ENCODE measurements at regions not wholly inside any gene's neighbourhood (a gene's known extent, or its start where the extent isn't known, plus 50 kb on each side); places are given as distances from the start of the nearest gene placed in this dataset.

GRCh38 chr9:94176608-94177007 is 82.5 kb upstream of the ZNF169 start:
- Histone ChIP-seq H3K4me3 (ENCODE audit: low read length) (no peak overlapping the region), H3K27ac (ENCODE audit: low read length) (no peak overlapping the region), H3K27me3 (ENCODE audit: low read length) (no peaks in the 10 kb centered on the region), H3K79me2 (ENCODE audit: low read length) (peaks cover 68% of the 10 kb centered on the region), H3F3A (ENCODE audit: low read length, unreplicated experiment) (no peaks in the 10 kb centered on the region), H2AFZ (ENCODE audit: low read length) (no peak overlapping the region), H4K20me1 (ENCODE audit: low read length) (peaks cover 61% of the 10 kb centered on the region), H3K4me1 (ENCODE audit: insufficient read depth, low read length) (peaks cover 4% of the 10 kb centered on the region; the same call in 1 of the 2 replicates), H3K9me3 (ENCODE audit: low read length) (no peaks in the 10 kb centered on the region), H3K9me2 (replicated peaks; ENCODE audit: low read length) (no peaks in the 10 kb centered on the region), H3K4me2 (ENCODE audit: low read length) (no peak overlapping the region), H3K9ac (ENCODE audit: low read length) (no peak overlapping the region), H3K36me3 (ENCODE audit: low read depth, low read length) (peaks cover 54% of the 10 kb centered on the region)
- CTCF ChIA-PET, result interaction anchor here (0.7 kb wide), 1 partner anchor 729 kb away, joined by 5 read pairs; no protein-coding TSS in a partner anchor
- ATAC-seq (peak; percentile 22; the same call in 1 of the 2 replicates), DNase-seq (no peak)
- TF ChIP-seq EZH2phosphoT487 (IDR thresholded peaks at IDR 0.05; ENCODE audit: borderline replicate concordance, low read length) (no peak), EZH2 (IDR thresholded peaks at IDR 0.05; ENCODE audit: low read length, unreplicated experiment) (no peak), CTCF (conservative IDR thresholded peaks at IDR 0.05; ENCODE audit: low read depth, low read length) (no peak)
- POLR2A ChIA-PET (ENCODE audit: unreplicated experiment), result no interaction called here
- no TSS peak for BruUV-seq (replicated peaks)
- intact Hi-C loops (cut with micrococcal nuclease), result no loop called here

GRCh38 chr9:94178927-94179326 is 80.2 kb upstream of the ZNF169 start:
- Histone ChIP-seq H3K9me2 (replicated peaks; ENCODE audit: low read length) (no peaks in the 10 kb centered on the region), H3K9me3 (ENCODE audit: low read length) (no peaks in the 10 kb centered on the region), H2AFZ (ENCODE audit: low read length) (no peak overlapping the region), H3K4me3 (ENCODE audit: low read length) (no peak overlapping the region), H3K4me2 (ENCODE audit: low read length) (no peak overlapping the region), H3K4me1 (ENCODE audit: insufficient read depth, low read length) (peaks cover 4% of the 10 kb centered on the region; the same call in 1 of the 2 replicates), H4K20me1 (ENCODE audit: low read length) (peaks cover 39% of the 10 kb centered on the region), H3K27ac (ENCODE audit: low read length) (no peak overlapping the region), H3K36me3 (ENCODE audit: low read depth, low read length) (peaks cover 42% of the 10 kb centered on the region), H3K9ac (ENCODE audit: low read length) (no peak overlapping the region), H3K27me3 (ENCODE audit: low read length) (no peaks in the 10 kb centered on the region), H3K79me2 (ENCODE audit: low read length) (peaks cover 45% of the 10 kb centered on the region), H3F3A (ENCODE audit: low read length, unreplicated experiment) (no peaks in the 10 kb centered on the region)
- no peak for ATAC-seq
- ChIA-PET POLR2A (ENCODE audit: unreplicated experiment) (no interaction called here), CTCF (no interaction called here)
- BruUV-seq (replicated peaks), result no TSS peak
- intact Hi-C loops (cut with micrococcal nuclease), result no loop called here
- TF ChIP-seq EZH2 (IDR thresholded peaks at IDR 0.05; ENCODE audit: low read length, unreplicated experiment), result no peak
- no peak for TF ChIP-seq CTCF (conservative IDR thresholded peaks at IDR 0.05; ENCODE audit: low read depth, low read length)
- TF ChIP-seq EZH2phosphoT487 (IDR thresholded peaks at IDR 0.05; ENCODE audit: borderline replicate concordance, low read length), result no peak
- DNase-seq, result no peak

DNA sequence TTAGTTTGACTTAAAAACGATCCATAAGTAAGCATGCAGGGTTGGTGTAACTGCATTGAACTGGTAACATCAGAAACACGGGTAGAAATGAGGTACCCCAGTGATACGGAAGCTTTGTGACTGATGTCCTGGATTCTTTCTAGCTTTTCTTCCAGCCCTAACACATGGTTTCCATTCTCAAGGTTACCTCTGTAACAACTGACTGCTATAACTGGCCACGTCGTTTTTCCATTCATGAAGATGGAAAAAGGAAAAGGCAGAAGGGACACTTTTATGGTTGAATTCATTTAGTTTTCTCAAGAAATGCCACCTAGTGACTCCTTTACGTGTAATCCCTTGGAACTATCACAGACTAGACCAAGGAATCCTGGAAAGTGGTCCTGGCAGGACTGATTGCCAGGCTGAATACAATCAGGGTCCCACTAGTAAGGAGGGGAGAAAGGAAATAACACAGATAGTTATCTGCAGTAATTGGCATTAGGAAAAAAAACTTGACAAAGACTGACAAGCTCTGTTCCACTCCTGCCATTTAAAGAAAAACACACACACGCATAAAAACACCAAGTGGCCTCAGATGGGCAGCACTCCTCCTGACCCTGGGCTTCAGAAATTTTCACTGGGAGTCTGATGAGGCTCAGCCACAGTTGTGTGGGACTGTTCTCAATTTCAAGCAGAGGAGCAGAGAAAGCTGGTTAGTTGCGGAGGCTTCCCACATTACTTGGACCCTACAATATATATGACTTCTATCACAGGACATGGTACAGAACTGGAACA is 77.5 kb upstream of the ZNF169 start:
- H3K9ac ChIP-seq (ENCODE audit: low read length), result no peak overlapping the region
- peaks cover 18% of the 10 kb centered on the region for H3K79me2 ChIP-seq (ENCODE audit: low read length)
- ATAC-seq (no peak), DNase-seq (no peak)
- POLR2A ChIA-PET (ENCODE audit: unreplicated experiment), result no interaction called here
- no TSS peak for BruUV-seq (replicated peaks)
- no peak overlapping the region for H3K4me3 ChIP-seq (ENCODE audit: low read length)
- H3K9me3 ChIP-seq (ENCODE audit: low read length), result no peaks in the 10 kb centered on the region
- no peak for TF ChIP-seq EZH2 (IDR thresholded peaks at IDR 0.05; ENCODE audit: low read length, unreplicated experiment)
- TF ChIP-seq CTCF (conservative IDR thresholded peaks at IDR 0.05; ENCODE audit: low read depth, low read length), result no peak
- no peak for TF ChIP-seq EZH2phosphoT487 (IDR thresholded peaks at IDR 0.05; ENCODE audit: borderline replicate concordance, low read length)
- no peaks in the 10 kb centered on the region for H3K9me2 ChIP-seq (replicated peaks; ENCODE audit: low read length)
- peaks cover 16% of the 10 kb centered on the region for H3K36me3 ChIP-seq (ENCODE audit: low read depth, low read length)
- no peak overlapping the region for H2AFZ ChIP-seq (ENCODE audit: low read length)
- CTCF ChIA-PET, result no interaction called here
- H3K27ac ChIP-seq (ENCODE audit: low read length), result no peak overlapping the region
- H3F3A ChIP-seq (ENCODE audit: low read length, unreplicated experiment), result no peaks in the 10 kb centered on the region
- H4K20me1 ChIP-seq (ENCODE audit: low read length), result peaks cover 12% of the 10 kb centered on the region; the same call in 1 of the 2 replicates
- intact Hi-C loops (cut with micrococcal nuclease), result no loop called here
- no peaks in the 10 kb centered on the region for H3K27me3 ChIP-seq (ENCODE audit: low read length)
- H3K4me2 ChIP-seq (ENCODE audit: low read length), result no peak overlapping the region
- no peaks in the 10 kb centered on the region for H3K4me1 ChIP-seq (ENCODE audit: insufficient read depth, low read length)

Data from PC-3 (cell line).